ENCODE measurements at regions not wholly inside any gene's neighbourhood (a gene's known extent, or its start where the extent isn't known, plus 50 kb on each side); places are given as distances from the start of the nearest gene placed in this dataset.

GRCh38 chr7:41241641-41242040 lies 461.2 kb downstream of the INHBA start:
- no peaks in the 10 kb centered on the region for H3K4me1 ChIP-seq
- no peak overlapping the region for H3K4me2 ChIP-seq
- H3K9ac ChIP-seq, result no peak overlapping the region
- no peak overlapping the region for H3K4me3 ChIP-seq
- no peak overlapping the region for H3K27ac ChIP-seq
- no peaks in the 10 kb centered on the region for H4K20me1 ChIP-seq
- H3K36me3 ChIP-seq, result no peaks in the 10 kb centered on the region
- no peaks in the 10 kb centered on the region for H3K9me3 ChIP-seq
- H3K27me3 ChIP-seq, result no peaks in the 10 kb centered on the region
- TF ChIP-seq Cebpa-rat (IDR thresholded peaks at IDR 0.05), result no peak

DNA sequence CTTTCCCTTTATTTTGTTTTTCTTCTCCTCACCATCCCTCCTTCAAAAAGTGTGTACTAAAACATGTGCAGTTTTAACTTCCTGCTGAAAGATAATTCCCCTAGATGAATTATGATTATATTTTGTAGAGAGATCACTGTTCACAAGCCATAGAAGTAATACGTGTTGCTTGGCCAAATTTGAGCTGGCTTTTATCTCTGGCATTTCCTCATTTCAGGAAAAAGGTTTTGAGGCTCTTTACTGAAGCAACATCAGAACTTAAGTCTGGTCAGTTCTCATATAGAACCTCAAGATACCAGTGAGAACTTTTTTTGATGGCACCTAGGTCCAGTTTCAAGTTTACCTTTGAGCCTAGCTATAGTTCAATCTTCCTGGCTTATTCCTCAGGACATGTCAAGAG lies 463.3 kb downstream of the INHBA start:
- no peak overlapping the region for H3K27ac ChIP-seq
- no peak overlapping the region for H3K9ac ChIP-seq
- no peaks in the 10 kb centered on the region for H4K20me1 ChIP-seq
- TF ChIP-seq Cebpa-rat (IDR thresholded peaks at IDR 0.05), result no peak
- H3K36me3 ChIP-seq, result no peaks in the 10 kb centered on the region
- H3K4me3 ChIP-seq, result no peak overlapping the region
- H3K9me3 ChIP-seq, result no peaks in the 10 kb centered on the region
- no peaks in the 10 kb centered on the region for H3K27me3 ChIP-seq
- no peak overlapping the region for H3K4me2 ChIP-seq
- H3K4me1 ChIP-seq, result no peaks in the 10 kb centered on the region

- no peak overlapping the region for H3K4me3 ChIP-seq
- no peaks in the 10 kb centered on the region for H3K4me1 ChIP-seq
- H3K27me3 ChIP-seq, result no peaks in the 10 kb centered on the region
- no peaks in the 10 kb centered on the region for H3K36me3 ChIP-seq
- H3K9ac ChIP-seq, result no peak overlapping the region
- H3K4me2 ChIP-seq, result no peak overlapping the region
- TF ChIP-seq Cebpa-rat (IDR thresholded peaks at IDR 0.05), result no peak
- no peaks in the 10 kb centered on the region for H4K20me1 ChIP-seq
- H3K27ac ChIP-seq, result no peak overlapping the region
- H3K9me3 ChIP-seq, result no peaks in the 10 kb centered on the region
These were observed 464.0 kb downstream of the INHBA start for GRCh38 chr7:41238851-41239331.

GRCh38 chr7:41237956-41238355 lies 464.9 kb downstream of the INHBA start:
- Histone ChIP-seq H3K4me2 (no peak overlapping the region), H3K4me3 (no peak overlapping the region), H3K27me3 (no peaks in the 10 kb centered on the region), H3K36me3 (no peaks in the 10 kb centered on the region), H4K20me1 (no peaks in the 10 kb centered on the region), H3K9ac (no peak overlapping the region), H3K27ac (no peak overlapping the region), H3K9me3 (no peaks in the 10 kb centered on the region), H3K4me1 (no peaks in the 10 kb centered on the region)
- TF ChIP-seq Cebpa-rat (IDR thresholded peaks at IDR 0.05), result no peak

DNA sequence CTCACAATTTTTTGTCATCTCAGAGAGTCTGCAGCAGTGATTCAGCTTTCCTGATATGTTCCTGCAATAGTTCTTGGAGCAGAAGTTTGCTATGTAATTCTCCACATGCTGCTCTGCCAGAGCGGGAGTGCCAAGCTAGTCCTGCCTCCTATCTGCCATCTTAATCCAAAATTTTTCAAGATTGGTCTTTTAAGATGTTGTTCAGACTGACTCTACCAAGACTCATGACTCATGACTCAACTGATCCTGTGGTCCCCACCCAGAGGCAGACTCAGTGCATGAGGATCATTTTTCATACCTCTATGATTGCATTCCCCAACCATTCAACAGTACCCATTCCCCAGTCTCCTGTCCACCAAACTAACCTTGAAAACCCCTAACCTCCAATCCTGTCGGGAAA lies 470.8 kb downstream of the INHBA start:
- no peaks in the 10 kb centered on the region for H3K4me1 ChIP-seq
- no peak overlapping the region for H3K9ac ChIP-seq
- H4K20me1 ChIP-seq, result no peaks in the 10 kb centered on the region
- no peak for TF ChIP-seq Cebpa-rat (IDR thresholded peaks at IDR 0.05)
- no peak overlapping the region for H3K4me2 ChIP-seq
- H3K4me3 ChIP-seq, result no peak overlapping the region
- no peaks in the 10 kb centered on the region for H3K27me3 ChIP-seq
- H3K27ac ChIP-seq, result no peak overlapping the region
- H3K9me3 ChIP-seq, result peaks cover 17% of the 10 kb centered on the region
- no peaks in the 10 kb centered on the region for H3K36me3 ChIP-seq

DNA sequence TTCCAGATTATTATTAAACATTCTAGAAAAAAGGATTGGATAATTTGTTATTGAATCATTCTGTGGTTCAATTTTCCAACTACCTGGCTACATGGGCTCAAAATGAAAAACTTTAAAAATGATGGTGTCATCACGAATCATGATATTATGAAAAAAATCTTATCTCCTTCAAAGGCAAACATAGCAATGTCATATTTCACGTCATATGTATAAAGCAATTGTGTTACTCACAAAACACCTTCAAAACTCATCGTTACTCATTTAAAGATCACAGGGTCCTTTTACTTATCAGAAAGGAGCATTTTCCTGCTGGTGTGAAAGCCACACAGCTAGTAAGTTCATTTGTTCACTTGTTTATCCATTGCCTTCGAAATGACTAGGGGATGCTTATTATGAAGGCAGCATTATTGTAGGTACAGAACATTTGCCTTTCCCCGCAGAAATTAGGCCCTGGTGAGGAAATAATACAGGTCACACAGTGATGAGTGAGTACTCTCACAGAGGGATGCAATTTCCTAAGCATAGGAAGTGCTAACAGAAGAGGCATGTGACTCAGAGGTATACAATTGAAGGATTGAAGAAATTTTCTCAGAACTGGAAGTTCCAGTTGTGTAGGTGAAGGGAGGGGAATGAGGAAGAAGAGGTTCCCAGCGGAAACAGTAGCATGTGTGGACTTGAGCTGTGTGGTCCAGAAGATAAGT lies 478.7 kb downstream of the INHBA start:
- TF ChIP-seq Cebpa-rat (IDR thresholded peaks at IDR 0.05), result no peak
- no peak overlapping the region for H3K4me3 ChIP-seq
- no peak overlapping the region for H3K4me2 ChIP-seq
- no peaks in the 10 kb centered on the region for H3K9me3 ChIP-seq
- no peaks in the 10 kb centered on the region for H3K4me1 ChIP-seq
- no peaks in the 10 kb centered on the region for H3K27me3 ChIP-seq
- no peaks in the 10 kb centered on the region for H3K36me3 ChIP-seq
- H3K27ac ChIP-seq, result no peak overlapping the region
- H3K9ac ChIP-seq, result no peak overlapping the region
- no peaks in the 10 kb centered on the region for H4K20me1 ChIP-seq

DNA sequence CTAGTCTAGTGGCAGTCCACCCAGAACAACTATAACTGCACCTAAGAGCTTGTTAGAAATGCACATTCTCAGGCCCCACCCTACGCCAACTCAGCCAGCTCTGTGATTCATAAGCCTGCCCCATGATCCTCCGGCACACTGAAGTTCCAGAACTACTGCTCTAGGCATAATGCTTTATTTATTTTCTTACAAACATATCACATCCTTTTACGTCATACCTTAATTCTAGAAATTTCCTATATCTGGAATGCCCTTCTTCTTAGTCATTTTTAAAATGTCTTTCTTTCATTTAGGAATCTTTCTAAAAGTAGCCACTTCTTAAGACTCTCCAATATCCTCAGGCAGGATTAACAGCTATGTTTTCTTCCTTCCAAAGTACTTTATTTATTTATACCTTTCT lies 480.1 kb downstream of the INHBA start:
- no peak overlapping the region for H3K4me3 ChIP-seq
- H3K27me3 ChIP-seq, result no peaks in the 10 kb centered on the region
- H3K27ac ChIP-seq, result no peak overlapping the region
- H3K9me3 ChIP-seq, result no peaks in the 10 kb centered on the region
- no peaks in the 10 kb centered on the region for H3K4me1 ChIP-seq
- H3K4me2 ChIP-seq, result no peak overlapping the region
- no peak overlapping the region for H3K9ac ChIP-seq
- no peaks in the 10 kb centered on the region for H4K20me1 ChIP-seq
- no peak for TF ChIP-seq Cebpa-rat (IDR thresholded peaks at IDR 0.05)
- H3K36me3 ChIP-seq, result no peaks in the 10 kb centered on the region

DNA sequence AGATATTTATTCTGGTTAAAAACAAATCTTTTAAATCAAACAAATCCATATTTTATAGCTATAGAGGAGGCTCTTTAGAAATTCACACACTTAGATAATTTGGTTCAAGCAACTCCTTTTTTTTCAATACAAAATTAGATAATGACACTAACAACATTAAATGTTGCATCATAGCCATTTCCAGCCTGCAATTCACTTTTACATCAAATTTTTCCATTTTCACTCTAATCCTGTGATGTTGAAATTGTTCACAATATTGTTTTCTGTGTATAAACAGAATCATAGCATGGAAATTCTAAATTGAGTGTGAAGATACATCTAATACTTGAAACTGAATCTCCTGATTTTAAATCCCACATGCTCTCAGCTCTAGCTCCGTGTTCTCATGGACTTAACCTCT lies 482.6 kb downstream of the INHBA start:
- H3K4me3 ChIP-seq, result no peak overlapping the region
- H3K36me3 ChIP-seq, result no peaks in the 10 kb centered on the region
- H4K20me1 ChIP-seq, result no peaks in the 10 kb centered on the region
- no peaks in the 10 kb centered on the region for H3K4me1 ChIP-seq
- H3K27ac ChIP-seq, result no peak overlapping the region
- H3K4me2 ChIP-seq, result no peak overlapping the region
- no peaks in the 10 kb centered on the region for H3K27me3 ChIP-seq
- H3K9me3 ChIP-seq, result no peaks in the 10 kb centered on the region
- no peak for TF ChIP-seq Cebpa-rat (IDR thresholded peaks at IDR 0.05)
- no peak overlapping the region for H3K9ac ChIP-seq

DNA sequence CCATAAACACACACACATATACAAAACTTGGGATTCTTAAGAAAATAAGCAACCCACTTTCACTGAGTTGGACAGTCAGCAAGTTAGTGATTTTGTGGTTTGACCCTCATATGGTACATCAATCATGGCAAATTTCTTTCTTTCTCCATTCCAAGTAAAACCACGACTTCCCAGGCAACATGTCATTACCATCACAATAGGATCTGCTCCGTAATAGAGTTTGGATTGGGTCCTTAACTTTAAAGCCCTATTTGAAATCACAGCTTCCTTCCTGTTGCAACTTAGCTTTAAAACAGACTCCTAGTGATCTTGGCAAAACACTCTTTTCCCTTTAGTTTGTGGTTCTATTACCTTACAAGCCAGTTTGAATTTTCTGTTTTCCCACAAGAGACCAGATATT lies 483.6 kb downstream of the INHBA start:
- Histone ChIP-seq H3K36me3 (no peaks in the 10 kb centered on the region), H3K9ac (no peak overlapping the region)

DNA sequence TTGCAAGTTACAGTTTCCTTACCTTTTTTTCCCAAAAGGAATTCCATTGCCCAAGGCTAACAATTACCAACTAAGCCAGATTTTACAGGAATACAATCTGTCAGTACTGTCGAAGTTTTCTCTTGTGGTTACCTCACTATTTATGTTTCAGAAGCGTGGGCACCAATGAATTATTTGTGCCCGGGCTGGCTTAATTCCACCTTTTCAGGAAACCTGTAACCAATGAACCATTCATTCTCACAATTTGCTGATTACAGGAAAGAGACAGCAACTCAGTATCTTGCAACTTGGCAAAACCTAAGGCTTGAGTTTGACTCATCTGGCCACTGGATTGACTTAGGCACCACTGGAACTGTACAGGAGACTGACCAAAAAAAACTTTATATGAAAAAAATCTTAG lies 485.6 kb downstream of the INHBA start:
- Histone ChIP-seq H3K27ac (no peak overlapping the region), H3K27me3 (no peaks in the 10 kb centered on the region), H3K36me3 (no peaks in the 10 kb centered on the region), H3K4me2 (no peak overlapping the region), H3K9ac (no peak overlapping the region), H4K20me1 (no peaks in the 10 kb centered on the region), H3K9me3 (no peaks in the 10 kb centered on the region), H3K4me3 (no peak overlapping the region), H3K4me1 (no peaks in the 10 kb centered on the region)
- no peak for TF ChIP-seq Cebpa-rat (IDR thresholded peaks at IDR 0.05)

More for the DNA sequence above, 483.6 kb downstream of the INHBA start:
- no peaks in the 10 kb centered on the region for H3K9me3 ChIP-seq
- no peaks in the 10 kb centered on the region for H3K27me3 ChIP-seq
- H3K4me1 ChIP-seq, result no peaks in the 10 kb centered on the region
- H3K4me2 ChIP-seq, result no peak overlapping the region
- no peaks in the 10 kb centered on the region for H4K20me1 ChIP-seq
- no peak for TF ChIP-seq Cebpa-rat (IDR thresholded peaks at IDR 0.05)
- no peak overlapping the region for H3K27ac ChIP-seq
- no peak overlapping the region for H3K4me3 ChIP-seq

DNA sequence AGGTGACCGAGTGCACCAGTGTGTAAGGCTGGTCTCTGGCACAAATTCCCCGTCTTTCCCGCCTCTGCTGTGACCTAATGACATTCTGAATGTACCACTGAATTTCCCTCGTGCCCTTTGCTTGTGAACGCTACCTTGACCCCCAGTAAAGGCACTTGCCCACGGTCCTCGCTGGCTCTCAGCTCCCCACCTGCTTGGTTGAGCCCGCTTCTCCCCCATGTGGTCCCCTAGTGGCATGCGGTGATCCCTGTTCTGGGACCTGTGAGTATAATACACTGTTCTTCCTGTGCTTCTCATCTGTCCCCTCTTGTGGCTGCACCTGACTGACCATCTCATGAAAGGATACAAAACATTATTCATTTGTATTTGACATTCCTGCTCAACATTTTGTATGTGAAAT lies 495.7 kb downstream of the INHBA start:
- H4K20me1 ChIP-seq, result no peaks in the 10 kb centered on the region
- no peaks in the 10 kb centered on the region for H3K4me1 ChIP-seq
- H3K27ac ChIP-seq, result no peak overlapping the region
- H3K4me3 ChIP-seq, result no peak overlapping the region
- no peak for TF ChIP-seq Cebpa-rat (IDR thresholded peaks at IDR 0.05)
- H3K9me3 ChIP-seq, result no peaks in the 10 kb centered on the region
- no peaks in the 10 kb centered on the region for H3K27me3 ChIP-seq
- no peaks in the 10 kb centered on the region for H3K36me3 ChIP-seq
- no peak overlapping the region for H3K4me2 ChIP-seq
- no peak overlapping the region for H3K9ac ChIP-seq
